H1 (cell line): ENCODE measurements at regions not wholly inside any gene's neighbourhood (a gene's known extent, or its start where the extent isn't known, plus 50 kb on each side); places are given as distances from the start of the nearest gene placed in this dataset.

Source experiments
- CTCF ChIA-PET: fragments of 300-600 bp; sonication (Branson Sonifier 250); formaldehyde crosslinking; loops from one replicate; lab custom pipeline; 2021; ENCODE audit not compliant: partially characterized antibody; lab: Charles Lee
- POLR2A ChIA-PET: fragments of 300-600 bp; sonication (Branson Sonifier 250); formaldehyde crosslinking; loops from one replicate; lab custom pipeline; 2021; ENCODE audit warnings: inconsistent platforms; ENCODE audit not compliant: partially characterized antibody; lab: Charles Lee
- DNase-seq, 2 experiments: peaks; one replicate each; pipeline versions ENCODE4 v3.0.0 to v3.0.0-alpha.2; 2010 to 2022; ENCODE audit warnings: low spot score in 2 of 2, low read depth in 1 of 2, mixed read lengths in 1 of 2
- FAIRE-seq: peaks from 2 replicates; lab custom pipeline; 2011; peaks lifted over from hg19 to GRCh38; lab: Jason Lieb, UNC
- H2AFZ ChIP-seq: 2 replicates; pipeline ENCODE4 v1.8.1; 2012; ENCODE audit warnings: low read length, inconsistent platforms
- H2AK5ac ChIP-seq: 2 replicates; pipeline ENCODE4 v1.6.1; 2013; ENCODE audit warnings: low read depth, low read length
- H2BK120ac ChIP-seq: replicated peaks from 2 replicates; pipeline ENCODE3; 2013; ENCODE audit warnings: low read depth, low read length, inconsistent platforms
- H2BK12ac ChIP-seq: 2 replicates; pipeline ENCODE4 v1.6.1; 2013; ENCODE audit warnings: low read depth, low read length
- H2BK15ac ChIP-seq: 2 replicates; pipeline ENCODE4 v1.6.1; 2013; ENCODE audit warnings: low read length
- H2BK20ac ChIP-seq: 2 replicates; pipeline ENCODE4 v1.6.1; 2013; ENCODE audit warnings: low read length
- H2BK5ac ChIP-seq: 2 replicates; pipeline ENCODE4 v1.6.1; 2013; ENCODE audit warnings: low read depth, low read length
- H3K14ac ChIP-seq: 2 replicates; pipeline ENCODE4 v1.6.1; 2013; ENCODE audit warnings: inconsistent platforms; ENCODE audit not compliant: insufficient read length
- H3K18ac ChIP-seq: 2 replicates; pipeline ENCODE4 v1.6.1; 2013; ENCODE audit warnings: low read length; ENCODE audit errors: extremely low read depth
- H3K23ac ChIP-seq: 2 replicates; pipeline ENCODE4 v1.6.1; 2013; ENCODE audit warnings: inconsistent platforms; ENCODE audit not compliant: insufficient read length
- H3K23me2 ChIP-seq: 2 replicates; pipeline ENCODE4 v1.6.1; 2013; ENCODE audit warnings: low read depth, low read length
- H3K27ac ChIP-seq: 2 replicates; pipeline ENCODE4 v1.6.1; 2011; ENCODE audit warnings: low read depth, low read length, inconsistent platforms
- H3K27me3 ChIP-seq, 4 experiments: replicated peaks in 1 of 4; 1 replicate in 1 of 4; 2 replicates in 3 of 4; pipeline versions ENCODE4 v1.6.1 to v1.8.1; 2011 to 2013; ENCODE audit warnings: low read length in 3 of 4, mild to moderate bottlenecking in 3 of 4, inconsistent platforms in 2 of 4, mixed read lengths in 2 of 4, moderate library complexity in 1 of 4; ENCODE audit not compliant: control insufficient read depth in 3 of 4, insufficient read depth in 3 of 4; ENCODE audit errors: extremely low read depth in 1 of 4
- H3K36me3 ChIP-seq, 4 experiments: 2 replicates each; pipeline versions ENCODE4 v1.6.1 to v1.8.1; 2011 to 2013; ENCODE audit warnings: mild to moderate bottlenecking in 4 of 4, low read length in 3 of 4, moderate library complexity in 2 of 4, control low read depth in 1 of 4, inconsistent platforms in 1 of 4; ENCODE audit not compliant: insufficient read depth in 4 of 4, control insufficient read depth in 2 of 4
- H3K4ac ChIP-seq: replicated peaks from 2 replicates; pipeline ENCODE3; 2013; ENCODE audit warnings: low read length, low read depth, mixed read lengths, inconsistent platforms; ENCODE audit not compliant: insufficient read length
- H3K4me1 ChIP-seq, 4 experiments: replicated peaks in 1 of 4; 1 replicate in 1 of 4; 2 replicates in 3 of 4; pipeline versions ENCODE4 v1.6.1 to v1.8.1; 2011 to 2013; ENCODE audit warnings: low read length in 3 of 4, inconsistent platforms in 2 of 4, mixed read lengths in 1 of 4; ENCODE audit not compliant: insufficient read depth in 4 of 4, control insufficient read depth in 3 of 4
- H3K4me2 ChIP-seq, 2 experiments: 2 replicates each; pipeline versions ENCODE4 v1.6.1 to v1.8.1; 2011 to 2013; ENCODE audit warnings: low read depth in 2 of 2, low read length in 2 of 2, control low read depth in 1 of 2, inconsistent platforms in 1 of 2, mild to moderate bottlenecking in 1 of 2; ENCODE audit not compliant: insufficient read depth in 1 of 2
- H3K4me3 ChIP-seq, 4 experiments: fragments of 200-600, 300-600 bp in 1 of 4; sonication (generic), shearing (Covaris generic), sonication (Bioruptor Twin) in 1 of 4; 2 replicates each; pipeline versions ENCODE4 v1.5.1 to v1.8.1; 2011 to 2016; ENCODE audit warnings: low read length in 4 of 4, low read depth in 3 of 4, control low read depth in 2 of 4, inconsistent platforms in 2 of 4, mild to moderate bottlenecking in 2 of 4, mixed read lengths in 1 of 4, moderate library complexity in 1 of 4; ENCODE audit not compliant: insufficient read depth in 2 of 4; ENCODE audit errors: extremely low read depth in 1 of 4
- H3K56ac ChIP-seq: replicated peaks from 2 replicates; pipeline ENCODE3; 2013; ENCODE audit warnings: low read depth, mild to moderate bottlenecking, mixed read lengths, low read length, inconsistent platforms; ENCODE audit not compliant: insufficient read length
- H3K79me1 ChIP-seq: 2 replicates; pipeline ENCODE4 v1.6.1; 2013; ENCODE audit warnings: low read depth, low read length, control low read depth
- H3K79me2 ChIP-seq, 2 experiments: 2 replicates each; pipeline versions ENCODE4 v1.6.1 to v1.8.1; 2012 to 2013; ENCODE audit warnings: low read length in 2 of 2, mild to moderate bottlenecking in 2 of 2, inconsistent platforms in 1 of 2; ENCODE audit not compliant: insufficient read depth in 2 of 2, control insufficient read depth in 1 of 2
- H3K9ac ChIP-seq, 4 experiments: replicated peaks in 1 of 4; 1 replicate in 1 of 4; 2 replicates in 3 of 4; pipeline versions ENCODE4 v1.6.1 to v1.8.1; 2011 to 2013; ENCODE audit warnings: low read depth in 3 of 4, low read length in 3 of 4, control low read depth in 2 of 4, mild to moderate bottlenecking in 2 of 4, moderate library complexity in 2 of 4, inconsistent platforms in 1 of 4; ENCODE audit errors: extremely low read depth in 1 of 4
- H3K9me3 ChIP-seq, 2 experiments: 2 replicates each; pipeline versions ENCODE4 v1.6.1 to v1.8.1; 2012 to 2013; ENCODE audit warnings: mild to moderate bottlenecking in 2 of 2, moderate library complexity in 2 of 2, control low read depth in 1 of 2, inconsistent platforms in 1 of 2, low read depth in 1 of 2, low read length in 1 of 2, mixed read lengths in 1 of 2; ENCODE audit not compliant: insufficient read depth in 2 of 2
- H4K20me1 ChIP-seq, 2 experiments: replicated peaks in 1 of 2; 2 replicates each; pipeline versions ENCODE3 to v1.8.1; 2011 to 2013; ENCODE audit warnings: inconsistent platforms in 2 of 2, low read length in 2 of 2, mild to moderate bottlenecking in 1 of 2; ENCODE audit not compliant: insufficient read depth in 2 of 2, control insufficient read depth in 1 of 2
- H4K5ac ChIP-seq: 2 replicates; pipeline ENCODE4 v1.6.1; 2013; ENCODE audit warnings: low read length, low read depth, mixed read lengths, inconsistent platforms; ENCODE audit not compliant: insufficient read length
- H4K8ac ChIP-seq: 2 replicates; pipeline ENCODE4 v1.8.0; 2013; ENCODE audit warnings: mild to moderate bottlenecking, moderate library complexity, low read length, inconsistent platforms; ENCODE audit not compliant: insufficient read depth; ENCODE audit errors: extremely low read depth
- H4K91ac ChIP-seq: replicated peaks from 2 replicates; pipeline ENCODE3; 2013; ENCODE audit warnings: low read length, mixed read lengths, inconsistent platforms; ENCODE audit not compliant: insufficient read length
- CHD1 ChIP-seq: IDR thresholded peaks from 2 replicates; pipeline ENCODE4 v1.6.1; 2012; ENCODE audit warnings: low read depth, low read length, improper control_type of control experiment
- EP300 ChIP-seq, 2 experiments: IDR thresholded peaks; 1 replicate in 1 of 2; 2 replicates in 1 of 2; pipeline ENCODE4 v1.6.1; 2011 to 2012; ENCODE audit warnings: low read depth in 2 of 2, low read length in 2 of 2, mild to moderate bottlenecking in 2 of 2, borderline replicate concordance in 1 of 2, inconsistent platforms in 1 of 2, moderate library complexity in 1 of 2
- GTF2F1 ChIP-seq: IDR thresholded peaks from 2 replicates; pipeline ENCODE4 v1.6.1; 2012; ENCODE audit warnings: low read depth, low read length, improper control_type of control experiment, borderline replicate concordance
- JUN ChIP-seq: IDR thresholded peaks from 2 replicates; pipeline ENCODE4 v1.6.1; 2011; ENCODE audit warnings: low read depth, mild to moderate bottlenecking, improper control_type of control experiment, low read length
- KDM1A ChIP-seq: fragments of 200-600, 300-600 bp; sonication (generic); IDR thresholded peaks from 2 replicates; pipeline ENCODE4 v1.7.1; 2016; ENCODE audit warnings: mild to moderate bottlenecking, low read length, borderline replicate concordance
- POU5F1 ChIP-seq: IDR thresholded peaks from 2 replicates; pipeline ENCODE4 v1.6.1; 2011; ENCODE audit warnings: low read depth, mild to moderate bottlenecking, low read length, moderate library complexity
- RNF2 ChIP-seq: fragments of 200-900, 300-1000 bp; sonication (generic); IDR thresholded peaks from 2 replicates; pipeline ENCODE4 v1.7.1; 2016; ENCODE audit warnings: borderline replicate concordance, low read depth, mild to moderate bottlenecking, antibody characterized with exemption, low read length; ENCODE audit not compliant: poor library complexity, severe bottlenecking; ENCODE audit errors: missing control alignments
- RXRA ChIP-seq: IDR thresholded peaks from 2 replicates; pipeline ENCODE4 v1.6.1; 2011; ENCODE audit warnings: low read depth, mild to moderate bottlenecking, low read length, moderate library complexity; ENCODE audit not compliant: insufficient read depth
- SAP30 ChIP-seq: fragments of 300-600 bp; sonication (generic); IDR thresholded peaks from 2 replicates; pipeline ENCODE4 v1.7.1; 2012; ENCODE audit warnings: low read length, moderate library complexity, mild to moderate bottlenecking, inconsistent platforms; ENCODE audit not compliant: insufficient read depth, insufficient replicate concordance
- SIRT6 ChIP-seq: IDR thresholded peaks from one replicate; pipeline ENCODE4 v1.7.1; 2012; ENCODE audit warnings: low read length, inconsistent platforms
- TBP ChIP-seq: IDR thresholded peaks from 2 replicates; pipeline ENCODE4 v1.6.1; 2011; ENCODE audit warnings: low read depth, low read length, improper control_type of control experiment
- TEAD4 ChIP-seq: IDR thresholded peaks from 2 replicates; pipeline ENCODE4 v1.6.1; 2012; ENCODE audit warnings: low read depth, low read length, inconsistent platforms, mixed read lengths
- WGBS, 2 experiments: shearing (Covaris generic) in 1 of 2; methylation state at CpG; one replicate each; pipeline versions ENCODE4 v1.1.6 to v1.1.7; 2013 to 2015; ENCODE audit warnings: low lambda C conversion rate in 2 of 2, mixed read lengths in 2 of 2, inconsistent platforms in 1 of 2, low coverage in 1 of 2, missing lambda C conversion rate in 1 of 2; ENCODE audit not compliant: insufficient replicate concordance in 2 of 2, insufficient coverage in 1 of 2, insufficient read length in 1 of 2; ENCODE audit errors: extremely low coverage in 1 of 2, missing lambda C conversion rate in 1 of 2; 5-methylcytosine and 5-hydroxymethylcytosine counted together
- TF ChIP-seq, protein P1 (sequence below): IDR thresholded peaks from 2 replicates; pipeline ENCODE4 v1.6.1; 2012; ENCODE audit warnings: inconsistent platforms

DNA sequence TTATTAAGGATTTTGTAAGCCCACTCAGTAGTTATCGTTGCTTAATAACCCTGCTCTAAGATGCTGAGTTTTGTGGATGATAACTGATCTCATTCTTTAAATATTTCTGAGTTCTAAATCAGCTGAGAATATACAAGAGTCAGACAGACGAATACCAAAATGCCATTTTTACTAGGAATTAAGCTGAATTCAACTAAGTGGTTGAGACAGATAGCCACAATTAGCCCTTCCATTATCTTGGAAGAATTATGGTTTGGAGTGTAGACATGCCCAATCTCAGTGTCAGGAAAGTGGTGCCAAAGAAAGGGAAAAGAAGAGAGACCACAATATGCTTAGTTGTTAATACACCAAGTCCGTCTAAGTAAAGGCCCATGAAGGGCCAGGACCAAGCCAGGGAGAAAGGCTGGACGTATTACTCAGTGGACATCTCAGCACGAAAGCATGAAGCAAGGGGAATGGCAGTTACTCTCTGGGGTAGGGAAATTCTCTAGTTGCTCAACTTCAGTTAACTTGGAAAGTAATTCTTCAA is 58.6 kb downstream of the KCNA5 start:
- H3K27ac ChIP-seq = no peak overlapping the region
- no peak overlapping the region for H3K56ac ChIP-seq
- H3K4me2 ChIP-seq = no peak overlapping the region
- no peak for TF ChIP-seq TBP
- no peak for TF ChIP-seq GTF2F1
- no peak for TF ChIP-seq TEAD4
- TF ChIP-seq POU5F1 = no peak
- TF ChIP-seq RNF2 = no peak
- no peak for TF ChIP-seq KDM1A
- TF ChIP-seq EP300 (IDR thresholded peaks at IDR 0.05; ENCODE audit: borderline replicate concordance in 1 of 2, low read depth in 2 of 2, low read length in 2 of 2) = no peak
- no peak for TF ChIP-seq RXRA
- TF ChIP-seq JUN = no peak
- TF ChIP-seq SIRT6 = no peak
- no peak for TF ChIP-seq SAP30
- TF ChIP-seq CHD1 = no peak
- TF ChIP-seq, protein P1, sequence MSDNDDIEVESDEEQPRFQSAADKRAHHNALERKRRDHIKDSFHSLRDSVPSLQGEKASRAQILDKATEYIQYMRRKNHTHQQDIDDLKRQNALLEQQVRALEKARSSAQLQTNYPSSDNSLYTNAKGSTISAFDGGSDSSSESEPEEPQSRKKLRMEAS = no peak

More for the DNA sequence above, 58.6 kb downstream of the KCNA5 start:
- Histone ChIP-seq H3K4me1 (no peaks in the 10 kb centered on the region), H3K23ac (no peak overlapping the region), H4K5ac (no peak overlapping the region), H3K18ac (no peak overlapping the region), H4K8ac (no peak overlapping the region), H4K91ac (no peak overlapping the region), H3K4me3 (no peak overlapping the region), H3K27me3 (no peaks in the 10 kb centered on the region; a peak in 2 of 7 replicates), H2BK12ac (no peak overlapping the region), H3K79me2 (no peaks in the 10 kb centered on the region), H2BK15ac (no peak overlapping the region), H2BK120ac (no peak overlapping the region), H4K20me1 (no peaks in the 10 kb centered on the region), H3K79me1 (no peaks in the 10 kb centered on the region), H3K14ac (no peak overlapping the region), H3K23me2 (no peaks in the 10 kb centered on the region), H2BK5ac (no peak overlapping the region), H3K36me3 (no peaks in the 10 kb centered on the region), H3K4ac (no peak overlapping the region), H2AK5ac (no peak overlapping the region), H2AFZ (no peak overlapping the region), H3K9me3 (no peaks in the 10 kb centered on the region), H3K9ac (no peak overlapping the region), H2BK20ac (no peak overlapping the region)
- WGBS, 2 experiments = 83% methylated on average over 5 of the region's 5 CpGs; no CpG with 5 or more reads in 1 of the 2 experiments
- DNase-seq = no peak
- CTCF ChIA-PET = interaction anchor here (1.8 kb wide), 1 partner anchor 18 kb away, joined by 5 read pairs; no protein-coding TSS in a partner anchor
- POLR2A ChIA-PET = no interaction called here
- no peak for FAIRE-seq
